ENCODE measurements at regions not wholly inside any gene's neighbourhood (a gene's known extent, or its start where the extent isn't known, plus 50 kb on each side); places are given as distances from the start of the nearest gene placed in this dataset.
A peak's percentile ranks its signal among the peaks of the same experiment; 100 is the strongest.

DNA sequence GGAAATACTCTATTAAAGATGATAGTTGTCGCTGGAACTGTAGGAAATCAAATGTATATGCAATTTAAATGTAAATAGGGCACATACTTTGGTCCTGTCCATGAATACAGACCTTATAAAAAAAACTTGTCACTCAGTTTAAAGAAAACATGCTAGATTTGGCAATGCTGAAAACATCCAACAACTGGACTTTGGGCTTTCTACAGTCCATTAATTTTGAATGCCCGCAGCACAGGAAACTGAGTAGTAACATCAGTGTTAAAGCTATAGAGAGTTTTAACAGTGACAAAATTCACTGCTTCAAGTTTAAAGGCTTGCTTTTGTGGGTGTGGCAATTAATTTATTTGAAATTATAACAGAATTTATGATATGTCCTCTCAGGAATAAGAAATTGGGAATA lies 578.4 kb downstream of the TRIML1 start:
- DNase-seq = no peak
- no peak overlapping the region for H3K4me3 Mint-ChIP-seq (ENCODE audit: unreplicated experiment)

DNA sequence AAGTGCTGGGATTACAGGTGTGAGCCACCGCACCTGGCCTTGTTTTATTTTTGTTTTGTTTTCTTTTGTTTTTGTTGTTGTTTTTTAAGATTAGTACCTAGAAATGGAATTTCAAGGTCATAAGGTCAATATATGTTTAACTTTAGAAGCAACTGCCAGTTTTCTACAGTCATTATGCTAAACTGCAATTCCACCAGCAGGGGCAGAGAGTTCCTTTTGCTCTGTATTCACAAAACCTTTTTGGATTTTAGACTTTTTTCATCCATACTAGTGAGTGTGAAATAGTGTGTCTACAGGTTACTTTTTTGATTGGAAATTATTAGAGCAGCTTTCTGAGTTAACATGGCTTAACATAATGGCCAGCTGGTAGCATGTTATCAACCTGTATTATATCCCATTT lies 580.6 kb downstream of the TRIML1 start:
- H3K4me1 Mint-ChIP-seq (ENCODE audit: low read depth, unreplicated experiment) = no peaks in the 10 kb centered on the region
- no peak overlapping the region for H3K27ac Mint-ChIP-seq (ENCODE audit: unreplicated experiment)
- H3K27me3 Mint-ChIP-seq (ENCODE audit: unreplicated experiment) = peaks cover 3% of the 10 kb centered on the region
- no peak overlapping the region for H3K4me3 Mint-ChIP-seq (ENCODE audit: unreplicated experiment)
- peaks cover 6% of the 10 kb centered on the region for H3K36me3 Mint-ChIP-seq (ENCODE audit: unreplicated experiment)
- DNase-seq = no peak
- peaks cover 2% of the 10 kb centered on the region for H3K9me3 Mint-ChIP-seq (ENCODE audit: unreplicated experiment)
- TF ChIP-seq, protein P1, sequence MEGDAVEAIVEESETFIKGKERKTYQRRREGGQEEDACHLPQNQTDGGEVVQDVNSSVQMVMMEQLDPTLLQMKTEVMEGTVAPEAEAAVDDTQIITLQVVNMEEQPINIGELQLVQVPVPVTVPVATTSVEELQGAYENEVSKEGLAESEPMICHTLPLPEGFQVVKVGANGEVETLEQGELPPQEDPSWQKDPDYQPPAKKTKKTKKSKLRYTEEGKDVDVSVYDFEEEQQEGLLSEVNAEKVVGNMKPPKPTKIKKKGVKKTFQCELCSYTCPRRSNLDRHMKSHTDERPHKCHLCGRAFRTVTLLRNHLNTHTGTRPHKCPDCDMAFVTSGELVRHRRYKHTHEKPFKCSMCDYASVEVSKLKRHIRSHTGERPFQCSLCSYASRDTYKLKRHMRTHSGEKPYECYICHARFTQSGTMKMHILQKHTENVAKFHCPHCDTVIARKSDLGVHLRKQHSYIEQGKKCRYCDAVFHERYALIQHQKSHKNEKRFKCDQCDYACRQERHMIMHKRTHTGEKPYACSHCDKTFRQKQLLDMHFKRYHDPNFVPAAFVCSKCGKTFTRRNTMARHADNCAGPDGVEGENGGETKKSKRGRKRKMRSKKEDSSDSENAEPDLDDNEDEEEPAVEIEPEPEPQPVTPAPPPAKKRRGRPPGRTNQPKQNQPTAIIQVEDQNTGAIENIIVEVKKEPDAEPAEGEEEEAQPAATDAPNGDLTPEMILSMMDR (IDR thresholded peaks at IDR 0.05; ENCODE audit: partially characterized antibody, unreplicated experiment) = peak; percentile 51

More for the DNA sequence above, 578.4 kb downstream of the TRIML1 start:
- Mint-ChIP-seq H3K27me3 (ENCODE audit: unreplicated experiment) (peaks cover 3% of the 10 kb centered on the region), H3K36me3 (ENCODE audit: unreplicated experiment) (peaks cover 6% of the 10 kb centered on the region), H3K27ac (ENCODE audit: unreplicated experiment) (no peak overlapping the region), H3K4me1 (ENCODE audit: low read depth, unreplicated experiment) (no peaks in the 10 kb centered on the region), H3K9me3 (ENCODE audit: unreplicated experiment) (peaks cover 2% of the 10 kb centered on the region)
- TF ChIP-seq, protein P1 (IDR thresholded peaks at IDR 0.05; ENCODE audit: partially characterized antibody, unreplicated experiment) = no peak

DNA sequence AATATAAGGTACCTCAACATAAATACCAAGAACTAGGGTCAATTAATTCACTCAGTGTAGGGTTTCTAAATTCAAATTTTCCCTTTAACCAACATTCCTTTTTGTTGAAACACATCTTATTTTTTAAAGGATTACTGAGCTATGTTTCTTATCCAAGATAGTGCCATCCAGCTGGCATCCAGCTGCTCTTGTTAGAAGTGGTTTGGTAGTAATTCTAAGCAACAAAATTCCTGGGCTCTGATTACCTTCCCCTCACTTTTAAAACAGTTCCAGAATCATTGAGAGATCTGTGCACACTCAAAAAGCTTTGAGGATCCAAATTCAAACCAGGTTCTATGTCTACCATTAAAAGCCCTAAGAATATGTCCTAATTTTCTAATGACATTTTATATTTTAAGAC lies 583.7 kb downstream of the TRIML1 start:
- TF ChIP-seq, protein P1 (IDR thresholded peaks at IDR 0.05; ENCODE audit: partially characterized antibody, unreplicated experiment) = no peak
- H3K27me3 Mint-ChIP-seq (ENCODE audit: unreplicated experiment) = peaks cover 3% of the 10 kb centered on the region
- peaks cover 6% of the 10 kb centered on the region for H3K36me3 Mint-ChIP-seq (ENCODE audit: unreplicated experiment)
- peaks cover 2% of the 10 kb centered on the region for H3K9me3 Mint-ChIP-seq (ENCODE audit: unreplicated experiment)
- no peaks in the 10 kb centered on the region for H3K4me1 Mint-ChIP-seq (ENCODE audit: low read depth, unreplicated experiment)
- H3K27ac Mint-ChIP-seq (ENCODE audit: unreplicated experiment) = no peak overlapping the region
- no peak overlapping the region for H3K4me3 Mint-ChIP-seq (ENCODE audit: unreplicated experiment)
- DNase-seq = no peak

DNA sequence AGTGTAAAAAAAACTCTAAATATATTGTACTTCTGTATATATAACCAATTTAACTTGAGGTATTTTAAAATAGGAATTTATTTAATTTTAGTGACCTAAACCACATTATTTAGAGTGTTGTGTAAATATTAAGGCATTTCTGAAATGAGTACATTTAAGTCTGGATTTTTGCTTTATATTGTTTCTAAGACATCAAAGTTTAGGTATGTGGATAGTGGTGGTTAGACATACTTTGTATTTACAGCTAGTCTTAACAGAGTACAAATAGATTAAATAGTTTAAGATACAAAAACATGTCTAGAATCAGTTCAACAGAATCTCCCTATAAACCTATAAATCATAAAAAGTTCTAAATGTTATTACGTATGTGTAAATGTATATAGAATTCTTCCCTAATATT lies 588.5 kb downstream of the TRIML1 start:
- Mint-ChIP-seq H3K4me3 (ENCODE audit: unreplicated experiment) (no peak overlapping the region), H3K36me3 (ENCODE audit: unreplicated experiment) (no peaks in the 10 kb centered on the region), H3K27ac (ENCODE audit: unreplicated experiment) (no peak overlapping the region), H3K4me1 (ENCODE audit: low read depth, unreplicated experiment) (no peaks in the 10 kb centered on the region), H3K27me3 (ENCODE audit: unreplicated experiment) (no peaks in the 10 kb centered on the region), H3K9me3 (ENCODE audit: unreplicated experiment) (no peaks in the 10 kb centered on the region)
- no peak for DNase-seq
- TF ChIP-seq, protein P1 (IDR thresholded peaks at IDR 0.05; ENCODE audit: partially characterized antibody, unreplicated experiment) = no peak

DNA sequence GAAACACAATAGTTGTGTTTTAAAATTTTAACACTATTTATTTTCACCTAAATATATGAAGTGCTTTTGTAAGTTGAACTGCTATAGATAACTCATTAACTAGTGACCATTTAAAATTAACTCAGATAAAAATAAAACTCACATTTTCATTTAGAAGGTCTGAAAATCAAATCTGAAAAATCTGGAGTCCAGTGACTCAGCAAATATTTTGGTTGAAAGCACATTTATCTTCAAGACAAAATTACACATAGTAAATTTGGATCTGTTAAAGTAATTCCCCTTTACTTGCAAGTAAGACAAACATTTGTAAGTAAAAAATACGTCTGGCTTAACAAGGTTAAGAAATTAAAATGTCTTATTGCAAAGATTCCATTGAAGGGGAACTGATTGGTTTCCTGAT lies 589.1 kb downstream of the TRIML1 start:
- no peaks in the 10 kb centered on the region for H3K9me3 Mint-ChIP-seq (ENCODE audit: unreplicated experiment)
- no peak overlapping the region for H3K4me3 Mint-ChIP-seq (ENCODE audit: unreplicated experiment)
- no peak for DNase-seq
- no peaks in the 10 kb centered on the region for H3K27me3 Mint-ChIP-seq (ENCODE audit: unreplicated experiment)
- no peaks in the 10 kb centered on the region for H3K4me1 Mint-ChIP-seq (ENCODE audit: low read depth, unreplicated experiment)
- no peaks in the 10 kb centered on the region for H3K36me3 Mint-ChIP-seq (ENCODE audit: unreplicated experiment)
- TF ChIP-seq, protein P1 (IDR thresholded peaks at IDR 0.05; ENCODE audit: partially characterized antibody, unreplicated experiment) = no peak
- H3K27ac Mint-ChIP-seq (ENCODE audit: unreplicated experiment) = no peak overlapping the region

Data from glutamatergic neuron (in vitro differentiated cells).